Smooth muscle cell (in vitro differentiated cells): ENCODE measurements at regions not wholly inside any gene's neighbourhood (a gene's known extent, or its start where the extent isn't known, plus 50 kb on each side); places are given as distances from the start of the nearest gene placed in this dataset.

Experiments
- DNase-seq: peaks from one replicate; lab custom pipeline; 2025; ENCODE audit not compliant: unreplicated experiment; lab: John Stamatoyannopoulos, UW
- H2AFZ ChIP-seq: fragments of 200-600 bp; sonication (generic); 2 replicates; pipeline ENCODE4 v1.6.0; 2016; ENCODE audit warnings: antibody characterized with exemption, low read depth, mild to moderate bottlenecking
- H3F3A ChIP-seq: fragments of 200-600 bp; sonication (generic); 2 replicates; pipeline ENCODE4 v1.6.0; 2017; ENCODE audit warnings: antibody characterized with exemption, low read depth
- H3K27ac ChIP-seq: fragments of 200-600 bp; sonication (generic); 2 replicates; pipeline ENCODE4 v1.5.1; 2016; ENCODE audit warnings: low read depth, mild to moderate bottlenecking
- H3K27me3 ChIP-seq: fragments of 200-600 bp; sonication (generic); 2 replicates; pipeline ENCODE4 v1.6.1; 2016; ENCODE audit warnings: low read depth, mild to moderate bottlenecking
- H3K36me3 ChIP-seq: fragments of 200-600 bp; sonication (generic); 2 replicates; pipeline ENCODE4 v1.5.1; 2016; ENCODE audit warnings: low read depth
- H3K4me1 ChIP-seq: fragments of 200-600 bp; sonication (generic); 2 replicates; pipeline ENCODE4 v1.5.1; 2016; ENCODE audit warnings: low read depth
- H3K4me2 ChIP-seq: fragments of 200-600 bp; sonication (generic); 2 replicates; pipeline ENCODE4 v1.6.0; 2016; ENCODE audit warnings: mild to moderate bottlenecking
- H3K4me3 ChIP-seq: fragments of 200-600 bp; sonication (generic); 2 replicates; pipeline ENCODE4 v1.5.1; 2016; ENCODE audit warnings: mild to moderate bottlenecking
- H3K79me2 ChIP-seq: fragments of 200-600 bp; sonication (generic); 2 replicates; pipeline ENCODE4 v1.6.0; 2016; ENCODE audit warnings: low read depth, mild to moderate bottlenecking
- H3K9ac ChIP-seq: fragments of 200-600 bp; sonication (generic); 2 replicates; pipeline ENCODE4 v1.6.0; 2016; ENCODE audit warnings: low read depth
- H3K9me3 ChIP-seq: fragments of 200-600 bp; sonication (generic); replicated peaks from 2 replicates; pipeline ENCODE4 v1.5.1; 2016; ENCODE audit warnings: low read depth
- H4K20me1 ChIP-seq: fragments of 200-600 bp; sonication (generic); 2 replicates; pipeline ENCODE4 v1.6.0; 2016; ENCODE audit warnings: low read depth
- WGBS: methylation state at CpG from one replicate; pipeline ENCODE4 v1.1.7; 2016; ENCODE audit warnings: low lambda C conversion rate; 5-methylcytosine and 5-hydroxymethylcytosine counted together
- TF ChIP-seq, protein P1 (sequence below): fragments of 200-600 bp; sonication (generic); IDR thresholded peaks from 2 replicates; pipeline ENCODE4 v1.5.1; 2017; ENCODE audit warnings: borderline replicate concordance, mild to moderate bottlenecking, antibody characterized with exemption; ENCODE audit not compliant: insufficient read depth, poor library complexity, severe bottlenecking

GRCh38 chr2:133734716-133735495, 166.6 kb upstream of the NCKAP5 start:
- Histone ChIP-seq H2AFZ (no peak overlapping the region), H3K4me2 (no peak overlapping the region), H3K9me3 (no peaks in the 10 kb centered on the region), H3K36me3 (no peaks in the 10 kb centered on the region), H3F3A (no peaks in the 10 kb centered on the region), H3K9ac (no peak overlapping the region), H3K4me3 (no peak overlapping the region), H3K79me2 (no peaks in the 10 kb centered on the region), H4K20me1 (no peaks in the 10 kb centered on the region), H3K27me3 (no peaks in the 10 kb centered on the region), H3K27ac (no peak overlapping the region), H3K4me1 (no peaks in the 10 kb centered on the region)
- WGBS, result 93% methylated on average over 3 of the region's 3 CpGs
- no peak for DNase-seq
- TF ChIP-seq, protein P1, sequence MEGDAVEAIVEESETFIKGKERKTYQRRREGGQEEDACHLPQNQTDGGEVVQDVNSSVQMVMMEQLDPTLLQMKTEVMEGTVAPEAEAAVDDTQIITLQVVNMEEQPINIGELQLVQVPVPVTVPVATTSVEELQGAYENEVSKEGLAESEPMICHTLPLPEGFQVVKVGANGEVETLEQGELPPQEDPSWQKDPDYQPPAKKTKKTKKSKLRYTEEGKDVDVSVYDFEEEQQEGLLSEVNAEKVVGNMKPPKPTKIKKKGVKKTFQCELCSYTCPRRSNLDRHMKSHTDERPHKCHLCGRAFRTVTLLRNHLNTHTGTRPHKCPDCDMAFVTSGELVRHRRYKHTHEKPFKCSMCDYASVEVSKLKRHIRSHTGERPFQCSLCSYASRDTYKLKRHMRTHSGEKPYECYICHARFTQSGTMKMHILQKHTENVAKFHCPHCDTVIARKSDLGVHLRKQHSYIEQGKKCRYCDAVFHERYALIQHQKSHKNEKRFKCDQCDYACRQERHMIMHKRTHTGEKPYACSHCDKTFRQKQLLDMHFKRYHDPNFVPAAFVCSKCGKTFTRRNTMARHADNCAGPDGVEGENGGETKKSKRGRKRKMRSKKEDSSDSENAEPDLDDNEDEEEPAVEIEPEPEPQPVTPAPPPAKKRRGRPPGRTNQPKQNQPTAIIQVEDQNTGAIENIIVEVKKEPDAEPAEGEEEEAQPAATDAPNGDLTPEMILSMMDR, result no peak

- Histone ChIP-seq H3K27ac (no peak overlapping the region), H3K9ac (no peak overlapping the region), H3K4me2 (no peak overlapping the region), H2AFZ (no peak overlapping the region), H3K4me1 (no peaks in the 10 kb centered on the region), H3K36me3 (no peaks in the 10 kb centered on the region), H4K20me1 (no peaks in the 10 kb centered on the region), H3K4me3 (no peak overlapping the region), H3K79me2 (no peaks in the 10 kb centered on the region), H3K9me3 (no peaks in the 10 kb centered on the region), H3K27me3 (no peaks in the 10 kb centered on the region), H3F3A (no peaks in the 10 kb centered on the region)
- TF ChIP-seq, protein P1, result no peak
- 81% methylated on average over 4 of the region's 4 CpGs for WGBS
- no peak for DNase-seq
Observed at GRCh38 chr2:133736674-133737073, 168.4 kb upstream of the NCKAP5 start.

DNA sequence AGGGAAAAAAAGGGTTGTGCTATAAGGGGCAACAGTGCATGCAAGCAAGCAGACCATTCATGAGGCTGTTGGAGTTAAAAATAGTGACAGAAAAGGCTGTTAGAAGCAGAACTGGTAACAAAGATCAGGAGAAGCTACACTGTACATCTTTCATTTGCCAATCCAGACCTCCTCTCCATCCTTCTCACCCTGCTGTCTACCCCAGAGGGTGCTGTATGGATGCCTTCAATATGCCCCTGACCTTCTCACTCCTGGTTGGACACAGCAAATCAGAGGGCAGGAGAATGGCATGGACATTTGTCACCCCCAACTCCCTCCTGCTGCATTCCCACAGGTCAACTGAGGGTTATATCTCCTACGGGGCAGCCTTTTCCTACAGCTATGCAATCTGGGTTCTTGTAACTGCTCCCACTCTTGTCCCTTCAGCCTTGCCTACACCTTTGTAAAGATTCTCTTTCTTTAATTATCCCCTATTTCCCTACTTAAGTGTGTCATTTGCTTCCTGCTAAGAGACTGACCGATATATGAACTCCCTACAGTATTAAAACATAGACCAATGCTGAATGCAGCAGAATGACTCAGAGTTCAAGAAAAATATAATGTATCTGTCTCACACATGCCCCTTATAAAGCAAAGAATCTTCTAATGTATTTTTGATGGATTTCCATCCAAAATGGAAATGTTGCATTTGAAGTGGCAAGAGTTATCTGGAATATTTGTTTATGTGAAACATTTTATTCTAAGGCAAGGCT, 169.2 kb upstream of the NCKAP5 start:
- no peaks in the 10 kb centered on the region for H3K27me3 ChIP-seq
- H3K36me3 ChIP-seq, result no peaks in the 10 kb centered on the region
- DNase-seq, result no peak
- no peak overlapping the region for H3K27ac ChIP-seq
- H3F3A ChIP-seq, result no peaks in the 10 kb centered on the region
- H3K79me2 ChIP-seq, result no peaks in the 10 kb centered on the region
- H3K4me2 ChIP-seq, result no peak overlapping the region
- H2AFZ ChIP-seq, result no peak overlapping the region
- TF ChIP-seq, protein P1, result no peak
- no peaks in the 10 kb centered on the region for H3K9me3 ChIP-seq
- no peaks in the 10 kb centered on the region for H4K20me1 ChIP-seq
- 84% methylated on average over 2 of the region's 2 CpGs for WGBS
- H3K4me3 ChIP-seq, result no peak overlapping the region
- no peaks in the 10 kb centered on the region for H3K4me1 ChIP-seq
- no peak overlapping the region for H3K9ac ChIP-seq
